ENCODE measurements at regions not wholly inside any gene's neighbourhood (a gene's known extent, or its start where the extent isn't known, plus 50 kb on each side); places are given as distances from the start of the nearest gene placed in this dataset.
"Not testable (repeated sequence)": the region's sequence is repeated elsewhere in the genome, so short reads cannot be mapped to it uniquely, and the experiment has no call there.

- intact Hi-C loops (cut with micrococcal nuclease; ENCODE audit: unreplicated experiment); H4K20me1 ChIP-seq (ENCODE audit: insufficient read depth, low read length); H3K9ac ChIP-seq (ENCODE audit: insufficient read depth, low read depth, low read length); H3K27me3 ChIP-seq (ENCODE audit: control insufficient read depth in 1 of 2, insufficient read depth in 2 of 2, low read length in 2 of 2); DNase-seq (ENCODE audit: low spot score); H3K36me3 ChIP-seq (replicated peaks in 1 of 2; ENCODE audit: control insufficient read depth in 1 of 2, insufficient read depth in 2 of 2, low read length in 2 of 2); ATAC-seq; H3K4me2 ChIP-seq (ENCODE audit: low read depth, low read length); BruUV-seq (replicated peaks); FAIRE-seq; H3K27ac ChIP-seq (ENCODE audit: extremely low read length, insufficient read depth, low read length); H3K79me2 ChIP-seq (ENCODE audit: insufficient read depth, low read length); H2AFZ ChIP-seq (ENCODE audit: low read length); POLR2A ChIA-PET; H3K9me3 ChIP-seq (ENCODE audit: low read length); in situ Hi-C loops (cut with HindIII; ENCODE audit: extremely low pct_ligation_motif_present, low pct_unique_long_range_greater_than_20kb); H3K4me1 ChIP-seq (ENCODE audit: insufficient read depth, low read length); CTCF ChIA-PET (ENCODE audit: low intra/inter-chr PET ratio, low total read pairs); H3K4me3 ChIP-seq (replicated peaks in 1 of 3; ENCODE audit: insufficient read depth in 1 of 3, low read depth in 2 of 3, low read length in 3 of 3): not testable (repeated sequence)
- WGBS (ENCODE audit: low lambda C conversion rate): no CpG with 5 or more reads among the region's 27 CpGs
These were observed 65.5 kb downstream of the TMEM121 start for GRCh38 chr14:105591792-105592341.

- H3K4me1 ChIP-seq (ENCODE audit: insufficient read depth, low read length); POLR2A ChIA-PET; BruUV-seq (replicated peaks); H3K27ac ChIP-seq (ENCODE audit: extremely low read length, insufficient read depth, low read length); CTCF ChIA-PET (ENCODE audit: low intra/inter-chr PET ratio, low total read pairs); H2AFZ ChIP-seq (ENCODE audit: low read length); H3K4me3 ChIP-seq (replicated peaks in 1 of 3; ENCODE audit: insufficient read depth in 1 of 3, low read depth in 2 of 3, low read length in 3 of 3); H3K79me2 ChIP-seq (ENCODE audit: insufficient read depth, low read length); DNase-seq (ENCODE audit: low spot score); H3K36me3 ChIP-seq (replicated peaks in 1 of 2; ENCODE audit: control insufficient read depth in 1 of 2, insufficient read depth in 2 of 2, low read length in 2 of 2); H3K9me3 ChIP-seq (ENCODE audit: low read length); FAIRE-seq; H3K4me2 ChIP-seq (ENCODE audit: low read depth, low read length); ATAC-seq; intact Hi-C loops (cut with micrococcal nuclease; ENCODE audit: unreplicated experiment); H4K20me1 ChIP-seq (ENCODE audit: insufficient read depth, low read length); H3K9ac ChIP-seq (ENCODE audit: insufficient read depth, low read depth, low read length); in situ Hi-C loops (cut with HindIII; ENCODE audit: extremely low pct_ligation_motif_present, low pct_unique_long_range_greater_than_20kb); H3K27me3 ChIP-seq (ENCODE audit: control insufficient read depth in 1 of 2, insufficient read depth in 2 of 2, low read length in 2 of 2): not testable (repeated sequence)
- 20% methylated on average over 1 of the region's 13 CpGs for WGBS (ENCODE audit: low lambda C conversion rate)
These were observed 66.3 kb downstream of the TMEM121 start for GRCh38 chr14:105592646-105593045.

GRCh38 chr14:105595346-105595745 is 69.0 kb downstream of the TMEM121 start:
- CTCF ChIA-PET (ENCODE audit: low intra/inter-chr PET ratio, low total read pairs); H3K4me2 ChIP-seq (ENCODE audit: low read depth, low read length); FAIRE-seq; H3K9me3 ChIP-seq (ENCODE audit: low read length); H3K4me1 ChIP-seq (ENCODE audit: insufficient read depth, low read length); H3K27me3 ChIP-seq (ENCODE audit: control insufficient read depth in 1 of 2, insufficient read depth in 2 of 2, low read length in 2 of 2); POLR2A ChIA-PET; H2AFZ ChIP-seq (ENCODE audit: low read length); in situ Hi-C loops (cut with HindIII; ENCODE audit: extremely low pct_ligation_motif_present, low pct_unique_long_range_greater_than_20kb); H3K27ac ChIP-seq (ENCODE audit: extremely low read length, insufficient read depth, low read length); DNase-seq (ENCODE audit: low spot score); H3K9ac ChIP-seq (ENCODE audit: insufficient read depth, low read depth, low read length); ATAC-seq; intact Hi-C loops (cut with micrococcal nuclease; ENCODE audit: unreplicated experiment); H3K36me3 ChIP-seq (replicated peaks in 1 of 2; ENCODE audit: control insufficient read depth in 1 of 2, insufficient read depth in 2 of 2, low read length in 2 of 2); BruUV-seq (replicated peaks); H3K4me3 ChIP-seq (replicated peaks in 1 of 3; ENCODE audit: insufficient read depth in 1 of 3, low read depth in 2 of 3, low read length in 3 of 3); H4K20me1 ChIP-seq (ENCODE audit: insufficient read depth, low read length); H3K79me2 ChIP-seq (ENCODE audit: insufficient read depth, low read length): not testable (repeated sequence)
- no CpG with 5 or more reads among the region's 21 CpGs for WGBS (ENCODE audit: low lambda C conversion rate)

GRCh38 chr14:105596374-105596773 is 70.0 kb downstream of the TMEM121 start:
- H3K27me3 ChIP-seq (ENCODE audit: control insufficient read depth in 1 of 2, insufficient read depth in 2 of 2, low read length in 2 of 2); H3K9ac ChIP-seq (ENCODE audit: insufficient read depth, low read depth, low read length); H3K4me1 ChIP-seq (ENCODE audit: insufficient read depth, low read length); POLR2A ChIA-PET; H3K4me2 ChIP-seq (ENCODE audit: low read depth, low read length); in situ Hi-C loops (cut with HindIII; ENCODE audit: extremely low pct_ligation_motif_present, low pct_unique_long_range_greater_than_20kb); DNase-seq (ENCODE audit: low spot score); H3K36me3 ChIP-seq (replicated peaks in 1 of 2; ENCODE audit: control insufficient read depth in 1 of 2, insufficient read depth in 2 of 2, low read length in 2 of 2); H3K79me2 ChIP-seq (ENCODE audit: insufficient read depth, low read length); FAIRE-seq; ATAC-seq; H3K4me3 ChIP-seq (replicated peaks in 1 of 3; ENCODE audit: insufficient read depth in 1 of 3, low read depth in 2 of 3, low read length in 3 of 3); CTCF ChIA-PET (ENCODE audit: low intra/inter-chr PET ratio, low total read pairs); H3K27ac ChIP-seq (ENCODE audit: extremely low read length, insufficient read depth, low read length); intact Hi-C loops (cut with micrococcal nuclease; ENCODE audit: unreplicated experiment); H3K9me3 ChIP-seq (ENCODE audit: low read length); H2AFZ ChIP-seq (ENCODE audit: low read length); BruUV-seq (replicated peaks); H4K20me1 ChIP-seq (ENCODE audit: insufficient read depth, low read length): not testable (repeated sequence)
- WGBS (ENCODE audit: low lambda C conversion rate): 3% methylated on average over 4 of the region's 6 CpGs

Data from HepG2 (cell line).